ENCODE measurements at regions not wholly inside any gene's neighbourhood (a gene's known extent, or its start where the extent isn't known, plus 50 kb on each side); places are given as distances from the start of the nearest gene placed in this dataset.
A peak's percentile ranks its signal among the peaks of the same experiment; 100 is the strongest.

- no peak for DNase-seq (ENCODE audit: low spot score)
- ATAC-seq, result no peak
- intact Hi-C loops (cut with DNase I), result no loop called here
Measured at GRCh38 chr16:86662740-86663139, 84.4 kb downstream of the FOXL1 start.

- DNase-seq (ENCODE audit: low spot score), result no peak
- no peak for ATAC-seq
- intact Hi-C loops (cut with DNase I), result no loop called here
Measured at GRCh38 chr16:86663685-86664521, 85.6 kb downstream of the FOXL1 start.

- ATAC-seq (no peak), DNase-seq (ENCODE audit: low spot score) (no peak)
- intact Hi-C loops (cut with DNase I), result no loop called here
Measured at GRCh38 chr16:86664522-86665318, 86.4 kb downstream of the FOXL1 start.

- intact Hi-C loops (cut with DNase I), result no loop called here
- ATAC-seq, result no peak
Measured at GRCh38 chr16:86665319-86665675, 86.9 kb downstream of the FOXL1 start.

GRCh38 chr16:86665929-86666328, 87.6 kb downstream of the FOXL1 start:
- DNase-seq (ENCODE audit: low spot score), result no peak
- intact Hi-C loops (cut with DNase I), result no loop called here
- no peak for ATAC-seq

More at GRCh38 chr16:86665319-86665675, 86.9 kb downstream of the FOXL1 start:
- no peak for DNase-seq (ENCODE audit: low spot score)

- intact Hi-C loops (cut with DNase I), result no loop called here
- ATAC-seq (peak; percentile 72), DNase-seq (ENCODE audit: low spot score) (no peak)
Measured at GRCh38 chr16:86667035-86667434, 88.7 kb downstream of the FOXL1 start.

- intact Hi-C loops (cut with DNase I), result no loop called here
- DNase-seq (ENCODE audit: low spot score) (no peak), ATAC-seq (peak; percentile 37)
Measured at GRCh38 chr16:86668136-86668910, 90.0 kb downstream of the FOXL1 start.

GRCh38 chr16:86669285-86669805, 91.0 kb downstream of the FOXL1 start:
- intact Hi-C loops (cut with DNase I), result no loop called here
- no peak for DNase-seq (ENCODE audit: low spot score)
- ATAC-seq, result no peak

GRCh38 chr16:86669937-86670749, 91.8 kb downstream of the FOXL1 start:
- intact Hi-C loops (cut with DNase I), result no loop called here
- ATAC-seq (no peak), DNase-seq (ENCODE audit: low spot score) (no peak)

- ATAC-seq, result no peak
- DNase-seq (ENCODE audit: low spot score), result no peak
- intact Hi-C loops (cut with DNase I), result no loop called here
Measured at GRCh38 chr16:86670750-86671234, 92.4 kb downstream of the FOXL1 start.

GRCh38 chr16:86671486-86672178, 93.3 kb downstream of the FOXL1 start:
- DNase-seq (ENCODE audit: low spot score) (no peak), ATAC-seq (peak; percentile 38)
- intact Hi-C loops (cut with DNase I), result no loop called here

GRCh38 chr16:86672179-86672863, 94.0 kb downstream of the FOXL1 start:
- DNase-seq (ENCODE audit: low spot score), result no peak

GRCh38 chr16:86673090-86673955, 95.0 kb downstream of the FOXL1 start:
- intact Hi-C loops (cut with DNase I), result no loop called here
- DNase-seq (ENCODE audit: low spot score), result no peak
- no peak for ATAC-seq

More at GRCh38 chr16:86672179-86672863, 94.0 kb downstream of the FOXL1 start:
- intact Hi-C loops (cut with DNase I), result no loop called here
- ATAC-seq, result no peak

GRCh38 chr16:86673956-86674453, 95.7 kb downstream of the FOXL1 start:
- DNase-seq (ENCODE audit: low spot score) (no peak), ATAC-seq (no peak)
- intact Hi-C loops (cut with DNase I), result no loop called here

- ATAC-seq, result no peak
- no peak for DNase-seq (ENCODE audit: low spot score)
- intact Hi-C loops (cut with DNase I), result no loop called here
Measured at GRCh38 chr16:86676254-86676670, 97.9 kb downstream of the FOXL1 start.

- intact Hi-C loops (cut with DNase I), result no loop called here
- no peak for DNase-seq (ENCODE audit: low spot score)
- ATAC-seq, result no peak
Measured at GRCh38 chr16:86679490-86679889, 101.1 kb downstream of the FOXL1 start.

All from sciatic nerve (tissue), 2 donors.